Type B pancreatic cell (in vitro differentiated cells): ENCODE measurements at regions not wholly inside any gene's neighbourhood (a gene's known extent, or its start where the extent isn't known, plus 50 kb on each side); places are given as distances from the start of the nearest gene placed in this dataset.

Experiments
- DNase-seq: peaks from one replicate; pipeline ENCODE4 v3.0.0; 2021; ENCODE audit warnings: mixed read lengths; ENCODE audit not compliant: unreplicated experiment; ENCODE audit errors: extremely low spot score
- H3K27ac Mint-ChIP-seq: 2 replicates; pipeline ENCODE4 v1.8.0; 2021; ENCODE audit warnings: mild to moderate bottlenecking, mixed read lengths
- H3K27me3 Mint-ChIP-seq: 2 replicates; pipeline ENCODE4 v1.8.0; 2021; ENCODE audit warnings: mixed read lengths
- H3K36me3 Mint-ChIP-seq: 2 replicates; pipeline ENCODE4 v1.8.0; 2021; ENCODE audit warnings: mixed read lengths
- H3K4me1 Mint-ChIP-seq: one replicate; pipeline ENCODE4 v1.8.0; 2021; ENCODE audit warnings: mixed read lengths; ENCODE audit not compliant: unreplicated experiment
- H3K4me3 Mint-ChIP-seq: 2 replicates; pipeline ENCODE4 v1.8.0; 2021; ENCODE audit warnings: mild to moderate bottlenecking, mixed read lengths
- H3K9me3 Mint-ChIP-seq: 2 replicates; pipeline ENCODE4 v1.8.0; 2021; ENCODE audit warnings: mixed read lengths
- TF ChIP-seq, protein P1 (sequence below): fragments of 200-600 bp; sonication (generic); conservative IDR thresholded peaks from 2 replicates; pipeline ENCODE4 v1.5.0; 2021; ENCODE audit warnings: antibody characterized with exemption, mild to moderate bottlenecking

DNA sequence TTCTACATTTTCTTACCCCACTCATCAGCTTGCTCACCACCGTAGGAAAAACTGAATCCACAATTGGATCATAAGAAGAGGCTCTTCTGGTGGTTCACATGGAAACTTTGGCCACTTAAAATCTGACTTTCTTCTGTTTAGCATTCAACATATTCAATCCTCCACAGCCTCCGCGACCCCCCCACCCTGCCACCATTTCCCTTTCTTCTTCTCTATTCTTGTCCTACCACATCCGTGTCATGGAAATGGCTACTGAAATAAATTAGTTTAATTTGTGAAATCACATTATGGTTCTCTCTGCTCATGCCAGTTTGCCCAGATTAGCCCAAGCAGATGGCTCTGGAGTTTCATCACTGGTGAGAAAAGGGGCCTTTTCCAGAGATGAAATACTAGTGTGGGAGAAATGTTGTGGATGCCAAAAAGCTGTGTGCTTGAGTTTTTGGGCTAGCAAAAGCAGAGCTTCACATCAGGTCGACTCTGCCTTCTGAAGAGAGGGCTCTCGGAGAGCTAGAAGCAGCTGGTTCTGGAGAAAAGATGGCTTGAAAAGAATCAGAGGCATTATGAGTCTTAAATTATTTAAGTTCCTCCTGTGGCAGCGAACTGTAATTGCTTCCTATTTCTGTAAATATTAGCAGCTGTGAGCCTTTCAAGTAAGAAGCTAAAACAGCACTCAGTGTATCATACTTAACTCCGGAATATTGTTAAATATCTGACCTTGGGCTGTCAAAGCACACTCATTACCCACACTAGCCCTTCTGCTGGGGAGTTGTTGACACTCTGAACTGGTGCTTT lies 107.1 kb downstream of the MAT2B start:
- H3K27me3 Mint-ChIP-seq: peaks cover 3% of the 10 kb centered on the region
- TF ChIP-seq, protein P1, sequence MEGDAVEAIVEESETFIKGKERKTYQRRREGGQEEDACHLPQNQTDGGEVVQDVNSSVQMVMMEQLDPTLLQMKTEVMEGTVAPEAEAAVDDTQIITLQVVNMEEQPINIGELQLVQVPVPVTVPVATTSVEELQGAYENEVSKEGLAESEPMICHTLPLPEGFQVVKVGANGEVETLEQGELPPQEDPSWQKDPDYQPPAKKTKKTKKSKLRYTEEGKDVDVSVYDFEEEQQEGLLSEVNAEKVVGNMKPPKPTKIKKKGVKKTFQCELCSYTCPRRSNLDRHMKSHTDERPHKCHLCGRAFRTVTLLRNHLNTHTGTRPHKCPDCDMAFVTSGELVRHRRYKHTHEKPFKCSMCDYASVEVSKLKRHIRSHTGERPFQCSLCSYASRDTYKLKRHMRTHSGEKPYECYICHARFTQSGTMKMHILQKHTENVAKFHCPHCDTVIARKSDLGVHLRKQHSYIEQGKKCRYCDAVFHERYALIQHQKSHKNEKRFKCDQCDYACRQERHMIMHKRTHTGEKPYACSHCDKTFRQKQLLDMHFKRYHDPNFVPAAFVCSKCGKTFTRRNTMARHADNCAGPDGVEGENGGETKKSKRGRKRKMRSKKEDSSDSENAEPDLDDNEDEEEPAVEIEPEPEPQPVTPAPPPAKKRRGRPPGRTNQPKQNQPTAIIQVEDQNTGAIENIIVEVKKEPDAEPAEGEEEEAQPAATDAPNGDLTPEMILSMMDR: no peak
- DNase-seq: no peak
- no peaks in the 10 kb centered on the region for H3K9me3 Mint-ChIP-seq
- no peaks in the 10 kb centered on the region for H3K36me3 Mint-ChIP-seq
- H3K4me1 Mint-ChIP-seq: no peaks in the 10 kb centered on the region
- H3K4me3 Mint-ChIP-seq: no peak overlapping the region
- H3K27ac Mint-ChIP-seq: no peak overlapping the region

- TF ChIP-seq, protein P1: no peak
- H3K4me3 Mint-ChIP-seq: no peak overlapping the region
Observed at GRCh38 chr5:163613150-163613442, 107.7 kb downstream of the MAT2B start.

GRCh38 chr5:163614787-163615186 lies 109.4 kb downstream of the MAT2B start:
- no peak overlapping the region for H3K4me3 Mint-ChIP-seq
- peaks cover 2% of the 10 kb centered on the region for H3K4me1 Mint-ChIP-seq
- H3K27ac Mint-ChIP-seq: no peak overlapping the region
- H3K27me3 Mint-ChIP-seq: peaks cover 8% of the 10 kb centered on the region
- TF ChIP-seq, protein P1: no peak
- no peaks in the 10 kb centered on the region for H3K9me3 Mint-ChIP-seq
- no peak for DNase-seq
- H3K36me3 Mint-ChIP-seq: no peaks in the 10 kb centered on the region

More at GRCh38 chr5:163613150-163613442, 107.7 kb downstream of the MAT2B start:
- no peak overlapping the region for H3K27ac Mint-ChIP-seq
- no peak for DNase-seq
- H3K27me3 Mint-ChIP-seq: peaks cover 3% of the 10 kb centered on the region
- no peaks in the 10 kb centered on the region for H3K9me3 Mint-ChIP-seq
- H3K4me1 Mint-ChIP-seq: no peaks in the 10 kb centered on the region
- H3K36me3 Mint-ChIP-seq: no peaks in the 10 kb centered on the region

GRCh38 chr5:163619273-163619934 lies 114.0 kb downstream of the MAT2B start:
- DNase-seq: no peak
- peaks cover 5% of the 10 kb centered on the region for H3K9me3 Mint-ChIP-seq
- H3K4me3 Mint-ChIP-seq: no peak overlapping the region
- TF ChIP-seq, protein P1: no peak
- peaks cover 19% of the 10 kb centered on the region for H3K27me3 Mint-ChIP-seq
- no peak overlapping the region for H3K27ac Mint-ChIP-seq
- H3K36me3 Mint-ChIP-seq: no peaks in the 10 kb centered on the region
- peaks cover 13% of the 10 kb centered on the region for H3K4me1 Mint-ChIP-seq

DNA sequence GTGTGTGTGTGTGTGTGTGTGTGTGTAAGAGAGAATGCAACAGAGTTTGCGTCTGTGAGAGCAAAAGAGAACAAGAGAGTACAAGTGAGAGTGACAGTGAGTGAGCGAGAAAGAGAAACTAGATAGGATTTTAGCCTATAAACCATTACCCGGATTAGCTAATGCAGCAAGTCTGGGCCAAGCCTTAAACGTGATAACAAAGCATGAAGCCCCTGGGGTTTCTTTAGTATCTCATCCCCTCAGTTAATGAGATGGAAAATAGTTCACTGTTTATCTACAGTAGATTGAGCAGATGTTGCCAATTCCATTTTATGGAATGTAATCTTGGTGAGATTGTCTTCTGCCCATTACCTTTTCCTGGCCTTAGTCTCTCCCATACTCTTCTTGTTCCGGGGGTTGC lies 114.5 kb downstream of the MAT2B start:
- H3K4me3 Mint-ChIP-seq: no peak overlapping the region

More for the DNA sequence above, 114.5 kb downstream of the MAT2B start:
- H3K36me3 Mint-ChIP-seq: no peaks in the 10 kb centered on the region
- no peak for DNase-seq
- peaks cover 19% of the 10 kb centered on the region for H3K27me3 Mint-ChIP-seq
- TF ChIP-seq, protein P1: no peak
- H3K4me1 Mint-ChIP-seq: peaks cover 18% of the 10 kb centered on the region
- H3K27ac Mint-ChIP-seq: no peak overlapping the region
- peaks cover 5% of the 10 kb centered on the region for H3K9me3 Mint-ChIP-seq
